ENCODE measurements at regions not wholly inside any gene's neighbourhood (a gene's known extent, or its start where the extent isn't known, plus 50 kb on each side); places are given as distances from the start of the nearest gene placed in this dataset.

DNA sequence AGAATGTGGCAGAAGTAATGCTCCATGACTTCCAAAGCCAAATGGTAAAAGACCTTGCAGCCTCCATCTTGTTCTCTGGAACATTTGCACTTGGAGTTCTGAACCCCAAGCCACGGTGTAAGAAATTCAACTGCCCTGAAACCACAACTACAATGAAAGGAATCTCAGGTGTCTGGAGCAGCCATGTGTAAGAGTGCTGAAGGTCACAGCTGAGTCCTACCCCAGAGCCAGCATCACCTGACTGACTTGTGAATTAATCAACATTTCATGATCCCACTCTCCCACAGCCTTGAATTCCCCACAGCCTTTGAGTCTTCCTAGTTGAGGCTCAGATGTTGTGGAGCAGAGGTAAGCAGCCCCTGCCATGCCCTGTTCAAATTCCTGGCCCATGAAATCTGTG is 192.8 kb upstream of the CAMK1G start:
- DNase-seq: no peak

DNA sequence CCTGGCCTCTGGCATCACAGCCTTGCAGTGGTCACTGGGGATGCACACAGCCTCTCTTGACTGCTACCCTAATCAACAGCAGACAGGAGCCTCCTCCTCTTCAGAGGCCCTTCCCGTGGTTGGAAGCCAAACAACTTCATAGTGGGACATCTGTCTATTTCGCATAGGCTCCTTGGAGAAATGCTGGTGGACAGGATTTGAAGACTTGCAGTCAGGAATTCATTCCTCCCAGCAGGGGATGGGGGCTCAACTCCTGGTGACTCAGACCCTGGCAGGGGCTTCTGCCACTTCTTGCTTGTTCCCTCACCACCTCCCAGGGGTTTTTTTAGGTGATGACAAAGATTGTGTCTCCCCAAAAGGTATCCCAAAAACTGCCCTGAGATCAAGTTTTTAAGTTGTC is 191.7 kb upstream of the CAMK1G start:
- DNase-seq: peak; percentile 44

DNA sequence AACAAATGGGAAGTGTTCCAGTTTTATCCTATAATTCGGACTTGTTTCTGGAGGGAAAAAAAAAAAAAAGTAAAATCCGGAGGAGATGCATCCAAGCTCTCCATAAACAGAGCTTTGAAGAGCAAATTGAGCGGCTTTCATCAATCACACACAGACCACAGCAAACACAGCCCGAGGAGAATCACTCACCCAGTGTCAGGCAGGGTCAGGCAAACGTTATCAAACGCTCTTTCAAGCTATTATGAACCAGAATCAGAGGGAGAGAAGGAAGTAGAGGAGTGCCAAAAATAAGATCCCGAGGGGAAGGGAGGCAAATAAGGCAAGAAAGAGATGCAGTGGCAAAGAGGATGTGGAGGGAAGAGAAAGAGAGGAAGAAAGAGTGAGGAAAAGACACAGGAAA is 188.3 kb upstream of the CAMK1G start:
- no peak for DNase-seq

DNA sequence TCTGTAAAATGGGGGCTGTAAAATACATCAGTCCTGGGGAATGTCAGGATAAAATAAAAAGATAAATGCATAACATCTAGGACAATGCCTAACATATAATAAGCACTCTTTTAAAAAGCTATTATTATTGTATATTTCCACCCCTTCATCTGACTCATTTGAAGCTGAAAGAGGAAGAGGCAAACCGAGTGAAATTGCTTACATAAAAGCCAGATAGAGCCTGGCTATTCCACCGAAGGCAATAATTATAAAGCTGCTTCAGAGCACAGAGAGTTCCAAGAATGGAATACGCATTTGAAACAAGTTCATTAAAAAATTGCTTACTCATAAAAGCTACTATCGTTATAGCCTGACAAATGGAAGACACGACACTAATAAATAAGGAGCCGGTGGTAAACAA is 186.1 kb upstream of the CAMK1G start:
- DNase-seq: no peak

DNA sequence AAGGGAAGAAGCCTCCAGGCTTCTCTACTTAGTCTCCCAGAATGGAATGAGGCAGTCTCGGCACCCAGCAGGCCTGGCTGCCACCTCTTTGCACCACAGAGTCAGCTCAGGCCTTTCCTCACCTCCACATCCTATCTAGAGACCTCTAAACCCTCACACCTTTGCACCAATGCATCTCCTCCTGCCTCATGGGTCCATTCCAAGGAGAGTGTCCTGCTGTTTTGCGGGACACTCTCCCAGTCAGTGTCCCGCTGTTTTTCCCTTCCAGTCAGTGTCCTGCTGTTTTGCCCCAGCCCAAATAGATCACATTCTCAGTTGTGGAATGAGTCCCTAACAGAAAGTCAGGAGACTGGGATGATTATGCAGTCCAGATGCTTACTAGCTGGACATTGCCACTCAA is 185.6 kb upstream of the CAMK1G start:
- DNase-seq: no peak

DNA sequence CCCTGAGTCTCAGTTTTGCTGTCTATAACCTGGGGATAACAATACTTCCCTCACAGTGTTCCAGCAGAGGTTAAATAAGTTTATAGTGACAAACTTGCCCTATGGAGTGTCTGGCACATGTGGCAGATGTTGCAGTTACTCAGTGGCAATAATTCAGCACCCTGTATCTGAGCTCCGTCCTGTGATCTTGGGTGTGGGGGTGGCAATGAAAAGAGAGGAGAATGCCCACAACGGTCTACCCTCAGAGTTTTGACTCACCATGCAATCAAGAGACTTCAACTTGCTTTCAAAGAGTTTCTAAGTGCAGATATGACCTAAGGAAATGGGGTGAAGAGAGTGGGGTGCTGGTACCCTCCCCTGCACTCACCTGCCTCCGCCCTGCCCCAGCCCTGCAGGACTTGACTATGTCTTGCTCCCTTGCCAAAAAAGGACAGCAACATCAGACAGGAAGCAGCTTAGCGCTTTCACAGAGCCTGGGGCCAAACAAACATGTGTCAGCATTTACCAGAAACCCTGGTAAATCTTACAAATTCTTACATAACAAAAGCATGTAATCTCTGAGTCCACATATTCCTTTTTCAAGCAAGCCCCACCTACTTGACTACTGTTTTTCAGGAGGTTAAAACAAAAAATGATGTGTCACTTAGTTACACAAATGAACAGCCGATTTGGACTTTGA is 185.1 kb upstream of the CAMK1G start:
- peak; percentile 95 for DNase-seq

DNA sequence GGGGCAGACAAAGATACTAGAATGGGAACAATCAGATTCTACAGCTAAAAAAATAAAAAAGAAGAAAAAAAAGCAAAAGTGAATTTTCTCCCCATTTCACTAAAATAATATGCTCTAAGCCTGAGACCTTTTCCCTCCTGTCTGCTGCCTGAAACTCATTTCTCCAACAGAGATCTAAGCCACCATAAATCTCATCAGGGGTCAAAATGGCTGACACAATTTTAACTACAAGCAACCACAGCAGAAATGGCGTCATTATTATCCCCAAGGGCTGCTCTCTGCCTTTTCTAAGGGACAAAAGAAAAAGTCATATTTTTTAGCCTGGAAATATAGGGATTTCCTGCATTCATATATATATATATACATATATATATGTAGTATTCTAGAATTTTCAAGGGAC is 183.7 kb upstream of the CAMK1G start:
- no peak for DNase-seq

DNA sequence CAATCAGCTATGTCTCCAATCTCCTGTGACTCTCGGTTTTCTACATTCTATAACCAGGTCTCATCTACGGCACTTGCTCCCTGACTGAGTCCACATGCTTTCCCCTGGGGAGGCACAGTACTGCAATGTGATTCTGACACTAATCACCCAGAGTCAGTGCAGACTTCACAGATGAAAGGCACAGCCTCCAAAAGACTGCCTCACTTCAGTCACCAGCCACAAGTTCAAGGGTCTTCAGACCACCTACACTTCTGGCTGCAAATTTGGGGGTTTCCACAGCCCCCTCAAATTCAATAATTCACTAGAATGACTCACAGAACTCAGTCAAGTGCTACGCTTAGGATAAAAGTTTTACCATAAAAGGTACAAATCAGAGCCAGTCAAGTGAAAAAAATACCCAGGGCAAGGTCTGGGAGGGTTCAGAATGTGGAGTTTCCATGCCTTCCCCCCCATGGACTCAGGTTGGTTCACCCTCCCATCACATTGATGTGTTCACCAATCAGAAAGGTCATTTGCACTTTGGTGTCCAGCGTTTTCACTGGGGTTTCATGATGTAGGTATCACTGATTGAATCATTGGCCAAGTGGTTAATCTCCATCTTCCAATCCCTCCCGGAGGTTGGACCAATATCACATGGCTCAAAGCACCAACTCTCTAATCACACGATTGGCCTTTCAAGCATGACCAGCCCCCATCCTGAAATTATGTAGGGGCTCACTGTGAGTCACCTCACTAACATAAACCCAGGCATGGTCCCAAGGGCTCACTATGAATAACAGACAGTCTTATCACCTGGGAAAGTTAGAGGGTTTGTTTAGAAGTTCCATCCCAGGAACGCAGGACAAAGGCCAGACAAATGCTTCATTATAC is 182.9 kb upstream of the CAMK1G start:
- peak; percentile 54 for DNase-seq

DNA sequence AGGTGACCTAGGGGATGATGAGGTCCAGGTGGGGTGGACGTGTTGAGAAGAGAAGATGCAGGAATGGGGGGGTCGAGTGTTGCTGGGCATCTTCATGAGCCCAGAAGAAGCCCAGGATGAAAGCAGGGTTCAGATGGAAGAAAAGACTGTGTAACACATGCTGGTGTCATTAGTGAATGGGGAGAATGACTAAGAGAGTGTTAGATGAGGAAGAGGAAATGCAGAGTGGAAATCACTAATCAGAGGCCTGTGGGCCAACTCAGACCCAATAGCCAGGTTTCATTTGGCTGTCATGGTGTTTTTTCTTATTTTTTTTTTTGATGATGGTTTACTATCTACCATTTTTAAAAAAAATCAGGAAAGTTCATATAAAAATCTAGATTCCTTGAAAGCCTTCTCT is 180.8 kb upstream of the CAMK1G start:
- DNase-seq: peak; percentile 49

DNA sequence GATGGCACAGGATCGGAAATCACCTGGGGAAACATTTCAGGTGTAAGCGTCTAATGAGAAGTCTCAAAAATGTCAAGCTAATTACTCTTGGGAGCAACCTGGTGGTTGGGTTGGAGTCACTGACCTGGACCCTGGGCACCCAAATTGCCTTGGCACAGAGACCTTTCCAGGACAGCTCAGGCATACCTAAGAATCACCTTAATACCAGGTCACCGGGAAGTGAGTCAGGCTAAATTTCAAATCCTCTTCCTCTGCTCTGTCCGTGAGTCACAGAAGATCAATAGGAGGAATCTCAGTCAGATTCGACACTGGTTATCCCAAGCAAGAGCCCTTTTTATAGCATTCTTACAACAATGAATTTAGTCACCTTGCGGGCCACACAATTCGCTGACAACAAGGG is 179.6 kb upstream of the CAMK1G start:
- no peak for DNase-seq

DNA sequence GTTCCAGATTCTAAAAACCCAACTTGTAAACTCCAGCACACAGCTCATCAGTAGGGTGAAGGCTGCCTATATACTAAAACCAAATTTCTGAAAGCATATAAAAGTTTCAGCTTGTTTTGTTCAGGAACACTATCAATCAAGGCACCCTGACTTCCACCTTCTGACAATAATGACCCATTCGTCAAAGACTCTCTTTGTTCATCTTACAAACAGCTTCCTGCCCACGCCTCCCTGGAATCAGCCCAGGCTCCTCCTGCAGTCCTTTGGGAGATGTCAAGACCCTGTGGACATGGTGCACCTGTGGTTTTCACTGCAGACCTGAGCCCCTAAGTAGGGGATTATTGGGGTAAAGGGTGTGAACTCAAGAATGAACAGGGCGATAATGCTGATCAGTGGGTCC is 178.9 kb upstream of the CAMK1G start:
- DNase-seq: peak; percentile 49

DNA sequence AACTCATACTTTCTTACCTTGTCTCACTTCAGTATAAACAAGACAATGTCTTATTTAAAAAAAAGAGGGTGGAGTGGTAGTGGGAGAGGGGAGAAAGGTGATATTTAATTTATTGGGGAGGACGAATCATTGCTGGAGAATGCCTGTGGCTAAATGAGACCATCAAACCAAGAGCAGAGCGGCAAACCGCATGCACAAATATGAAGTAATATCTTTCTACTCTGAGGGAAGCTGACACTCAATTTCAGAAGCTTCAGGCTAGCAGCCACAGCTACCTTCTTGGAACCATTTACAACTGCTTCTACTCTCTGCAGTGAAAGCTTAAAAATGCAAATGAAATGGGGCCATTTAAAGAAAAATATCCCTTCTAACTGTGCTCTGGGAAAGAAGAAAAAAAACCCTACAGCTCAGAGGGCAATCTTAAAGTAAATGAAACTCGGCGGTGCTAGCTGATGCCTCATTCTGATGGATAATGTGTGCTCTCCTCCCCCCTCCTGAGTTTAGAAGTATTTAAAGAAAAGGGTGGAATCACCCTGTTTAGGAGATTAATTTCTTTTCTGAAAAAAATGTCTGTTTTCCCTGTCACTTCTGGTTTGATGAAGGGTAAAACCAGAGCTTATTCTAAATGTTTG is 178.2 kb upstream of the CAMK1G start:
- DNase-seq: peak; percentile 91

DNA sequence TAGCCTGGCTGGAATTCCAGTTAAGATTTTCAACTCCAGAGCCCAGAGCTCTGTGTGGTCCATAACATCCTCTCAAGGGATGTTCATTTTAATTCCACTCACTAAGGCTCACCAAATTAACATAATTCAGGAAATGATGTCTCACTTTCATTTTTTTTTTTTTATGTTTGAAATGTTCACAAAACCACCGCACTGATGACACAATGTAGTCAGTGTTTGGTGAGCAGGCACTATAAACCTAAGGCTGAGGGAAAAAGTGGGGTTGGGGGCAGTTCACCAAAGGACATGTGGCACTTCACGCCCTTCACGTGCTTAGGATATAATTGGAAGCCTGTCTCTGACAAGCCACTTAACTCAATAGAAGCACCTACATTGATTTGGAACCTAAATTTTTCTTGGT is 177.3 kb upstream of the CAMK1G start:
- peak; percentile 93 for DNase-seq

DNA sequence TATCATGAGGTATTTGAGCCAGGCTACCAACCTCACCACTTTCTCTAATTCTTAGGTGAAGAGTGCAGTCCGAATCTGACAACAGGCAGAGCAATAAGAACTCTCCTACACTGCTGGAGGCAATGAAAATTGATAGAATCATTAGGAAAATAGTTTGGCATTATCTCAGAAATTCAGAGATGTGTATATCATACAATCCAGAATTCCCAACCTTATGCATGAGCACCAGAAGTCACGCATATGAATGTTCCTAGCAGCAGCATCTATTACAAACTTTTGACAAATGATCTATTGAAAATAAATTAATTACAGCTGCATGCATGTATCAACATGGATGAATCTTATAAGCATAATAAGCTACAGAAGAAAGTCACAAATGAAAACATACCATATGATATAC is 176.9 kb upstream of the CAMK1G start:
- DNase-seq: peak; percentile 89

DNA sequence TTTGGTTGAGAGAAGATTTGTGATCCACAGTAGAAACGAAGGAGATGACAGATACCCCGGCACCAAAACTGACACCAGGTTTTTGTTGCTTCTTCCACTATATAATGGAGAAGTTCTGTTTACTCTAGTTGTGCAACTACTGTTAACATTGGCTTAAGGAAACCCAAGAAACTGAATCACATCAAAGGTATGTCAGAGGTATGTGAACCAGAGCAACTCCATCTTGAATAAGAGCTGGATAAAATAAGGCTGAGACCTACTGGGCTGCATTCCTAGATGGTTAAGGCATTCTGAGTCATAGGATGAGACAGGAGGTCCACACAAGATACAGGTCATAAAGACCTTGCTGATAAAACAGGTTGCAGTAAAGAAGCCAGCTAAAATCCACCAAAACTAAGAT is 173.7 kb upstream of the CAMK1G start:
- peak; percentile 97 for DNase-seq

DNA sequence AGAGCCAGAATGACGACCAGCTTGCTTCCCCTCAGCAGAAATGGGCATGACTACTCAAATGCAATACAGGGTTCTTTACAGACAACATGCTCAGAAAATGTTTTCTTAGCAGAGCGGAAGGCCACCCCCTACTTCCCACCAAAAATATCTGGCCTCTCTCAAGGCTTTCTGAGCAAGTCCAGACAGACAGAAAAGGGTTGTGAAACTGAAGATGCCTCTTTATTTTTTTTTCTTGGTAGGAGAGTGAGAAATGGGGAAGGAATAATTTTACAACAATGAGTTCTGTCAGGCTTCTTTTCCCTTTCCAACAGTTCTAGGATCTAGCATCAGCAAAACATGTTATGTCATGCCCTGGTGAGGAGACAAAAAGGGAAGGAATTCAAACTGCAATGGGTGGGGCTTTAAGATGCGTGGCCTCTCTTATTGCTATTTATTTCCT is 172.0 kb upstream of the CAMK1G start:
- DNase-seq: peak; percentile 68

DNA sequence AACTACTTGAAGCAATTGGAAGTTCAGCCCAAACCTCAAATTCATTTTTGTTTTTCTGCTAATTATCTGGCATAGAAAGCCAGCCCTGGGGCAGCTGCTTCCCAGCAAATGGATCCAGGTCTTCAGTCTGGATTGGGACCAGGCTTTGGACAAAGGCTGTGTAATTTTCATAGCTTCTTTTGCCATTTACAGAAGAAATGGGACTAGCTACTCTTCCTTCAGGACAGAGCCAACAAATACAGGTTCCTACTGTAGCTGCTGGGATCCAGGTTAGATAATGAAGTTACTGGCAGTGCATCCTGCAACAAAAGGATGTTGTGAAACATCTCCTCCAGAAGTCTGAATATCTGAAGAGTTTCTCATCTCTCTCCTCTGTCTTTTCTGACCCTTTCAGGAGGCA is 171.5 kb upstream of the CAMK1G start:
- peak; percentile 61 for DNase-seq

DNA sequence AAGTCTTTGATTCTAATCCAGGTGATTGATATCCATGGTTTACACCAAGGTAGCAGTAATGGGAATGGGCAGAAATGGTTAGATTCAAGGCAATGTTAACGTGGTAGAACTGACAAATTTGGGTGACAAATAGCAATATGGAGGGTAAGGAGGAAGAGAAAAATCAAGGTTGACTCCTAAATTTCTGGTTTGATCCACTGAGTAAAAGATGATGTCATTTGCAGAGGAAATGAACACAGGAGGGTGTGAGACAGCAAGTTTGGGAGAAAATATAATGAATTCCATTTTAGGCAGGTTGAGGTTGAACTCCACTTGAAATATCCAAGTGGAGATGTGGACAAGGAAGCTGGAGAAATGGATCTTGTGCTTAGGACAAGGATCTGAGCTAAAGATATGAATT is 170.9 kb upstream of the CAMK1G start:
- no peak for DNase-seq

DNA sequence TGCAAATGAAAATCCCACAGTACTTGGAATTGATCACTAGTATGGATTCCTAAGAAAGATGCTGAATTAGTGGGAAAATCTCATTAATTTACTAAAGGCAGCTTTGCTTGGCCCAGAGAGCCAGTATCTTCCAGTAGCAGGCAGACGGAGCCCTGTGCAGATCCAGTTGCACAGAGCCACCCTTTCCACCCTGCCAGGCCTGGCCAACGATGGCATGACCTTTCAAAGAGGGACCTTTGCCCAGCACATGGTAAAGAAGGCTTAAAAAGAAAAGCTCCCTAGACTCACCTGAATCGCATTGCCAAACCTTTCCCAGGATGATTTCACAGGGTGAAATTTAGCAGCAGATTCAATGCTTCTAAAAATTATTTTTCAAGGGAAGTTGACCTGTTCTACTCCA is 170.5 kb upstream of the CAMK1G start:
- DNase-seq: no peak

DNA sequence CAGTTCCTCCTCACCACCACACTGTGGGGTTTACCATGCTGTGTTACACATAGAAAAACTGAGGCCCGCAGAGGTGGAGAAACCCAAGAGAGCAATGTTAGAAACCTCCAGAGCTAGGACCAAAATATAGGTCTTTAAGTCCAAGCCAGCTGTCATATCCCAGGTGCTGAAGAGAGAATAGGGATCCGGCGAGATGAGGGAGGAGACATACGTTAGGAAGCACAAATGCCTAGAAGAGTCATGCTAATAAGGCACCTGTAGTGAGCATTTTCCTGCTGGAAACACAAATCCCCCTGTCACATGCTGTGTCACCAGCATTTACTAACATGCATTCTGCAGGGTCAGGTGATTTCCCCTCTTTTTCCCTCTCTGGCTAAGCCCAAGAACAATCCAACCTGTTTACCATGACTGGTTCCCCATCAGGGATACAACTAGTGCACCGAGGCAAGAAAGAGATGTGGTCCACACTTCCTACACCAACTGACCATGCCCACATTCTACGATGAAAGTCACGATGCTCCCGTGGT is 168.6 kb upstream of the CAMK1G start:
- no peak for DNase-seq

DNA sequence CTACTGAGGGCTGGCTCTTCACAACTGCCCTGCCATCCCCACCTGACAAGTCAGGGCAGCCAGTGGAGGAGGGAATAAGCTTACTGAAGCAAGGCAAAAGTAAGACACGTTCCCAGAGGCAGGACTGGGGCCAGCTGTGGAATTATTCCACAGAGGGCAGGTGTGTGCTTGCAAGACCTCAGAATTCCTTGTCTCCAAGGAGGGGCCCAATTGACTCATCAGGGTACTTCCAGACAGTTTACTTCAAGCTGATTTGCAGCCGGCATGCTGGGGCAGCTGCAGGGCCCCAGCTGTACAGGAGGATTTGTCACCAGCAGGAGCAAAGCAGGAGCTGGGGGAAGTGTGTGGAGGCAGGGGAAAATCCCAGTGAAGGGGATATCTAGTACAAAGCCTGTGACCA is 167.5 kb upstream of the CAMK1G start:
- DNase-seq: peak; percentile 63

DNA sequence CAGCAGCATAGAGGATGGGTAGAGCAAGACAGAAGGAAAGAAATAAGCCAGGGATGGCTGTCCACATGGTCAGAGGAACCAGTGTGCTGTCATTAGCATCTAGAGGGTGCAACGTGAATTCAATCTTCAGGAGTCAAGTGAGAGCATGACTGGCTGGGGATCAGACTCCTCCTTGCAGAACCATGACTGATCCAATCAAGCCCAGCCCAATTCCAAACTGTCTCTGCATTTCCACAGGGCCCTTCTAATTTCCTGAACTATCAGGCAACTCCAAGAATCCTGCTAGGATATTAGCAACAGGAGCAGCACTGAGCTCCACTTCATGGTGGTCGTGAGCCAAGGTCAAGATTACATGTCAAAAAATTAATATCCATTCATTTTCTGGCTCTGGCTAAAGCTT is 166.8 kb upstream of the CAMK1G start:
- DNase-seq: no peak

DNA sequence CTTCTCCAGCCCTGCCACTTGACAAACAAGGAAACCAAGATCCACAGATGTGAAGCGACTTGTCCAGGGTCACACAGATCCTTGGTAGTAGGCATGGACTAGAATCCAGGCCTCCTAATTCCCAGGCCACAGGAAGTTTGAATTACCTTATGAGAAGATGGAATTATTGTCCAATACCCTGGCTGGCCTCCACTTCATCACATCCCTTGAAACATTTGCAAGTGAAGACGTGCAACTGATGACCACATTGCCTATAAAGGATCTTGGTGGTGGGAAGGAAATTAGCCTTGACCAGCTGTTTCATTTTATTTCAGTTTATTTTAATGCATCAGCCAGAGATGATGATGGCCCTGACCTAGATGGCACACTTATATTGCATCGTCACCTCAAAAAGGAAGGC is 165.8 kb upstream of the CAMK1G start:
- DNase-seq: no peak

DNA sequence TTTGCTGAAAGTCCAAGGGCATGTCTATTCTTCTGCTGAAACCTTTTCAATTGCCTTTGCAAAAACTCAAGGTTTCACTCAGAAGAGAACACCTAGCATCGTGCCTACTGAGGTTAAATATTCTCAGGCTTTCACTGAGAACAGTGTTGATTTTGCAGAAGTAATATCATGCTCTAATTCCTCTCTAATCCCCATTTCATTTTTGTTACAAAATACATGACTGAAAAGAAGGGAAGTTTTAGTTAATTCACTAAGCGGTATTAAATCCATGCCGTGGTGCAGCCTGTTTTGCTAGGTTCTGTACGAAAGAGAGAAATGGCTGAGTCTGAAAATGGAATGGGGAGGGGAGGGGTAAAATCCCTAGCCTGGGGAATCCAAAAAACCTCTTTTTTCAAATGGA is 163.2 kb upstream of the CAMK1G start:
- DNase-seq: no peak
